ENCODE measurements at regions not wholly inside any gene's neighbourhood (a gene's known extent, or its start where the extent isn't known, plus 50 kb on each side); places are given as distances from the start of the nearest gene placed in this dataset.

DNA sequence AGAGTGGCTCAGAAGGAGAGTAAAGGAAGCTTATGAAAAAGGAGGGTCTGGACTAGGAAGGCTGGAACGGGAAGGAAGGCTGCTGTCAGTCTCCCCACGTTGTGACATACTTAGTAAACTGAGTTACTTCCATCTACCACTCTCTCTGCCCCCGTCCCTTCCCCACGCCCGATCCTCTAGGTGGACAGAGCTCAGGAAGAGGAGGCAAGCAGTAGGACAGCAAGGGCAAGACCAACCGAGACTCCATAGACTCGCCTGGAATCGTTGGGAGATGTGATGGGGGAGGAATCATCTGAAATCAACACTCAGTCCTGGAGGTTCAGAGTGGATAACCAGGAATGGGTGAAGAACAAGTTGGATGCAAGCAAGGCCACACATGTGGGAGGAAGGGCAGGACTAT lies 240.7 kb downstream of the BUD13 start:
- DNase-seq (ENCODE audit: low spot score), result no peak

- DNase-seq (ENCODE audit: low spot score), result no peak
Measured at GRCh38 chr11:116530705-116531104, 242.1 kb downstream of the BUD13 start.

DNA sequence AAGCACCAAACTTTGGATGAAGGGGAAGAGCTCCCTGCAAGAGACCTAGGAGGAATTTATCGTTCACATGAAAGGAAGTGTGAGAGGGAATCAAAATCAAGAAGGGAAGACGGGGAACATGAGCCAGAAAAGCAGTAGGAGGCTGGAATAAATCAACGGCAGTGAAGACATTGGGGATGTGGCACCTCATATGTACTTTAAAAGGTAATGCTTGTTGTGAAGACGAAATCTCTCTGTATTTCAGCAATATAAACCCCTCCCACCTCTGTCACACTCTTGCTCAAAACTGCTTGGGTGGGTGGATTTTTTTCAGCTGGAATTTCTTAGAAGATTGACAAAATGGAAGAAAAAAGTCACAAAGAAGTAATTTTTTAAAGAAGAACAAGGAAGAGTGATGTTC lies 243.5 kb downstream of the BUD13 start:
- no peak for DNase-seq (ENCODE audit: low spot score)

- no peak for DNase-seq (ENCODE audit: low spot score)
Measured at GRCh38 chr11:116527180-116527991, 245.4 kb downstream of the BUD13 start.

DNA sequence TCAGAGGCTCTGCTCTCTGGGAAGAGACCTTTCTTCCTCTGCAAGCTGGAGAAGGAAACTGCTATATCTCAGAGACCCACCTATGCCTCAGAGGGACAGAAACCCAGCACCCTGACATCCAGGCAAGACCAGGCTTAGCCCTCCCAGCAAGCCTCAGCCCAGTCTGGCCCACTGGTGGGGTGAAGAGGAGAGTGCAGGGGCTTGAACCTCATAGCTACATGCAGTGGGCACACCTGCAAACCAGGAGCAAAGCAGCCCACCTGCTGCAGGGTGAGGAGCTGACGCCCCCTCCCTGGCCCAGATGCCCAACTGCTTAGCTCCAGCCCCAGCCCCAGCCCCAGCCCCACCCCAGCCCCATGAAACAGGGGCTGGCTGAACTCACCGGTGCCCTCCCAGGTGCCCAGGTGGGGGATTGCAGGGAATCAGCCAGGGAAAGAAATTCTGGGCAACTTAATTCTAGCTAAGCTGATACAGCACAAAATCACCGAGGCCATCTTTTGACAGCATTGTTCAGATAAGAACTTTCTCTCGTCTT lies 246.8 kb downstream of the BUD13 start:
- no peak for DNase-seq (ENCODE audit: low spot score)

GRCh38 chr11:116519499-116519898 lies 253.3 kb downstream of the BUD13 start:
- no peak for DNase-seq (ENCODE audit: low spot score)

GRCh38 chr11:116518141-116518540 lies 254.6 kb downstream of the BUD13 start:
- DNase-seq (ENCODE audit: low spot score), result no peak

DNA sequence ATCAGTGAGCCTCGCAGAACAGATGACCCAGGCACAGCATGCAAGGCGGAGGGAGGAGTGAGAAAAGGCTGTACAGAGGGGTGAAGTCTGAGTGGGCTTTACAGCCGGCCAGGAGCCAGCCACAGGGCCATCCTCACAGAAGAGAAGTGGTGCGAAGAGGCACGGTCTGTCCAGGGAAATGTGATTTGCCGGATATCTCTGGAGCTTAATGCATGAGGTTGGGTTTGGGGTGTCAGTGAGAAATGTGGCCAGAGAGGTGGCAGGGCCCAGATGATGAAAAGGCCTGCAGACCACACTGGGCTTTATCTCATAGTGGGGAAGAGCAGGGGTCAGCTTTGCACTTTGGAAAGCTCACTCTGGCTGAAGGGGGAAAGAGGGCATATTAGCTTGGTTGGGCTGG lies 255.2 kb downstream of the BUD13 start:
- no peak for DNase-seq (ENCODE audit: low spot score)

GRCh38 chr11:116517077-116517476 lies 255.7 kb downstream of the BUD13 start:
- no peak for DNase-seq (ENCODE audit: low spot score)

DNA sequence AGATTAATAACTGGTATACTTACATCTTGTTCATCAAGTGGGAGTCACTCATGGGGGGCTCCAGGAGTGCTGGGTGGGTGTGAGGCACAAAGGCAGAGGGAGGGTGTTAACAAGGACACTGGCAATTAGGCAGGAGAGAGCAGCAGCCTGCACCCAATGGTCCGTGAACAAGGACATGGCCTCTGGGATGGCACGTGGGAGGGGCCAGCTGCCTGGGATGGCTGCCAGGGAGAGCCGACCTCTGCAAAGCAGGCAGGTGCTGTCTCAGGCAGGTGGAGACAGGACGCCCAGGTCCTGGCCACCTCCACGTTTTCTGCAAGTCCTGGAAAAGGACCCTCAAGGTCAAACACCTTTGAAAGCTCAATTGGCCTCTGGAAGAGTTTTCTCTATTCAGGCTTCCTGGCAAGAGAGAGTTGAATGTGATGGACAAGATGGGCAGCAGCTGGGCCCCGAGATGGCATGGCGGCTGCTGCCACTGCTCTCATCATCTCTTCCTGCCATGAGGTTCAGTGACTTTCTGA lies 257.1 kb downstream of the BUD13 start:
- no peak for DNase-seq (ENCODE audit: low spot score)

DNA sequence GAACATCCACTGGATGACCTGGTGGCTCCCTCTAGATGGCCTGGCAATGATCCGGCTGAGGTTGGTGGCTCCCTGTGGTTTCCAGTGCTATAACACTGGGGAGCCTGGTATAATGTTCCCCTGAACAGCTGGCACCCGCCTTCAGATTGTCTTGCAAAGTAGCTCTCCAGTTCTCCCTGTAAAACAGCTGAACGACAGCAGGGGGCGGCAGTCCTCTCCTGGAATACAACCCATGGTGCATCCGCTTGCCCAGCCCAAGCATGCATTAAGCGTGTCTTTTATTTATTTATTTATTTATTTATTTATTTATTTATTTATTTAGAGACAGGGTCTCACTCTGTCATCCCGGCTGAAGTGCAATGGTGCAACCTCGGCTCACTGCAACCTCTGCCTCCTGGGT lies 258.9 kb downstream of the BUD13 start:
- no peak for DNase-seq (ENCODE audit: low spot score)

- DNase-seq (ENCODE audit: low spot score), result no peak
Measured at GRCh38 chr11:116513278-116513823, 259.4 kb downstream of the BUD13 start.

- DNase-seq (ENCODE audit: low spot score), result no peak
Measured at GRCh38 chr11:116512841-116513240, 259.9 kb downstream of the BUD13 start.

DNA sequence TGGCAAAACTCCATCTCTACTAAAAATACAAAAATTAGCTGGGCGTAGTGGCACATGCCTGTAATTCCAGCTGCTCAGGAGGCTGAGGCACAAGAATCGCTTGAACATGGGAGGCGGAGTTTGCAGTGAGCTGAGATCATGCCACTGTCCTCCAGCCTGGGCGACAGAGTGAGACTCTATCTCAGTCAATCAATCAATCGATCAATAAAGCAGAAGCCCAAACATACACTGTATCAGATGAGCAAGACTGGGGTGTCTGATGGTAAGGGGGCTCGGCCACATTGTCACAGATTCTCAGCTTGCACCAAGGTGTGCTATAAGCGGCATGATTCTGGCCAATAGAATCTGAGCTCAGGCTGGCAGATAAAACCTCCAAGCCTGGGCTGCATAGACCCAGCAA lies 261.1 kb downstream of the BUD13 start:
- DNase-seq (ENCODE audit: low spot score), result no peak

DNA sequence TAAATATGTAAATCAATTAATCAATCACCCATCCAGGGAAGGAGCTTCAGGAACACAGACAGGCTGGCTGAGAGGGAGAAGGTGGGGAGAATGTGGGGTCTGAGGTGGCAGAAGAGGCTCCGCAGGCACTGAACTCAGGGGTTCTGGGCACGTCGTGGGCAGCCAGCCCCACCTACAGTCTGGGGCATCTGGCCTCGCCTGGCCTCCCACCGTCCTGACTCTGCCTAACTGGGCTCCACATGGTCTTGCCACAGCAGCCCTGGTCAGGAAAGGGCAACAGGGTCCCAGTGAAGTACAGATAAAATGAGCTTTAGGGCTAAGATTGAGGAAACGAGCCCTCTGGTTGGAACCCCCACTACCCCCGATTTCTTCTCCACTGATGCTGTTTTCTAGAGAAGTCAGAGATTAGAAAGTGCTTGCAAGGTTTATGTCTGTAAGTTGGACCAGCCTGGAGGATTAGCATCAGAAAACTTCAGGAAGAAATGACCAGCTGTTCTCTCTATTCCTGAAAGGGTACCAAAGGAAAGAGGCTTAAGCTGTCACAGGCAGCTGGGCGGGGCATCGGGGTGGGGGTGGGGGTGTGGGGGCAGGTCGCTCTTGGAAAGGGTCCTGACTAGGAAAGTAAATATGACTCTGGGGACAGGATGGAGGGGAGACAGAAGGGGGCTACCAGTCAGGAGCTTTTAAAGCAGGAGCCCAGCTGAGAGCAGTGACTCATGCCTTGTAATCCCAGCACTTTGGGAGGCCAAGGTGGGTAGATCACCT lies 261.7 kb downstream of the BUD13 start:
- DNase-seq (ENCODE audit: low spot score), result no peak

GRCh38 chr11:116510166-116510565 lies 262.6 kb downstream of the BUD13 start:
- no peak for DNase-seq (ENCODE audit: low spot score)

- DNase-seq (ENCODE audit: low spot score), result no peak
Measured at GRCh38 chr11:116509551-116509950, 263.2 kb downstream of the BUD13 start.

DNA sequence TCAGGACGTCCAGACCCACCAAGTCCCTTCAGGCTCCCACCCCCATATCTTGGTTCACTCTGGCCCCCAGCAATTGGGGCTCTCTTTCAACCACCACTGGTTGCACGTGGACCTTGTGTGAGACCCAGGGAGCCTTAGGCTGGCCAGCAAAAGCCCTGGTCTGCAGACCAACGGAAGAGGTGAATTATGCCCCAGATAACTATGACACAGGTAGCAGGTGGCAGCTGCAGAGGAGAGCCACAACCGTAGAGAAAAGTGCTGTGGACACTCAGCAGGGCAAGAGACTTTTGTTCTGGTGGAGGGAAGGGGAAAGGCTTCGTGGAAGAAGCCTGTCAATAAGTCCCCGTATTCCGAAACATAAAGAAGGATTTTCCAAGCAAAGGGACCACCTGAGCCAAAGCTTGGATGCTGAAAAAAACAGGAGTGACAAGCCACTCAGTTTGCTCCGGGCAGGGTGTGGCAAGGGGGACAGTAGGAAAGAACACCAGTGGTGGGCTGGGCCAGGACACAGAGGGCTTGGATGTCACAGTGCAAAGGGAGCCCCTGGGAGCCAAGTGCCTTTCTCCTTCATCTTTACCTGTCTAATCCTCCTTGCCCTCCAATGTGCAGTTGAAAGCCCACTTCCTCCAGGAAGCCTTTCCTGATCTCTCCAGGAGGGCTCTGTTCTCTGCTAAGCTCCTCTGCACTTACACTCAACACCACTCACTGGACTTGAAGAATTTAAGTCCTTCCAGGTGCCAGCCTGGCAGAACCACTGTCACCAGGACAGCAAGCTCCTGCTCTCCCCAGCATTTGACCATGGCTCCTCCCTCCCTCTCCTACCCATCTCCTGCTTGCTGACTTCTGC lies 264.7 kb downstream of the BUD13 start:
- no peak for DNase-seq (ENCODE audit: low spot score)

GRCh38 chr11:116507016-116507415 lies 265.8 kb downstream of the BUD13 start:
- no peak for DNase-seq (ENCODE audit: low spot score)

DNA sequence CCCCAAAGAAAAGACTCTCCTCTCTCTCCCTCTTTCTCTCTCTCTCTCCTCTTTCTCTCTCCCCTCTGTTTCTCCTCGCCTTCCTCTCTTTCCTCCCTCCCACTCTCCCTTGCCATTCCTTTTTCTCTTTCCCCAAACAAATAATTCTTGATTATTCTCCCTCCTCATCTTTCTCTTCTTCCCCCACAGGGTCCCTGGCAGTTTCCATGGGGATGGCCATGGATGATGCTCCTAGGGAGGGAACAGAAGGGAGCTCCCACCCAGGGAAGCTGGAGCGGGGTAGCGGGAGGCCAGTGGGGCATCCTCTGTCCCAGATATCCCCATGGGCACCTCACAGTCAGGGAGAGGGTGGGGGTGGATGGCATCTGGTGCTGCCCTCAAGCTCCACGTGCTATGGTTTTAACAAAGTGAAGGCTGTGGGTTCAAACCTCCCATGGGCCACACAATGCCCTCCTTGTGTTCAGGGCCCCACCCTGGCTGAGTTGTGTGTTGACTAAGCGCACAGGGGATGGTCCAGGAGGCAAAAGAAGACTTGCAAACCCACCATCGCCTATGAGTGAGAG lies 266.4 kb downstream of the BUD13 start:
- DNase-seq (ENCODE audit: low spot score), result no peak
